ENCODE measurements at regions not wholly inside any gene's neighbourhood (a gene's known extent, or its start where the extent isn't known, plus 50 kb on each side); places are given as distances from the start of the nearest gene placed in this dataset.

- DNase-seq: peak; percentile 3 to 59
These were observed 52.7 kb upstream of the BTRC start for GRCh38 chr10:101301111-101301731.

GRCh38 chr10:101303087-101303703, 50.8 kb upstream of the BTRC start:
- no peak for DNase-seq

All from NCI-H446 (cell line).